Right atrium auricular region (tissue), 2 donors: ENCODE measurements at regions not wholly inside any gene's neighbourhood (a gene's known extent, or its start where the extent isn't known, plus 50 kb on each side); places are given as distances from the start of the nearest gene placed in this dataset.

Experiments used
- DNase-seq: peaks from one replicate; pipeline ENCODE4 v3.0.0-alpha.2; 2019; ENCODE audit warnings: low spot score
- H3K27ac ChIP-seq, 2 donors: fragments of 200-600 bp; sonication (generic); 1 replicate in 1 of 2; 2 replicates in 1 of 2; pipeline ENCODE4 v1.5.1; 2016 to 2019
- H3K27me3 ChIP-seq, 2 donors: fragments of 200-600 bp; sonication (generic); one replicate each; pipeline versions ENCODE4 v1.5.1 to v1.6.0; 2017 to 2019
- H3K36me3 ChIP-seq: fragments of 200-600 bp; sonication (generic); one replicate; pipeline ENCODE4 v1.5.1; 2016
- H3K4me1 ChIP-seq, 2 donors: fragments of 200-600 bp; sonication (generic); one replicate each; pipeline versions ENCODE4 v1.5.1 to v1.6.0; 2017 to 2019
- H3K4me3 ChIP-seq, 2 donors: fragments of 200-600 bp; sonication (generic); 1 replicate in 1 of 2; 2 replicates in 1 of 2; pipeline ENCODE4 v1.5.1; 2017 to 2019; ENCODE audit warnings: mild to moderate bottlenecking in 1 of 2, moderate library complexity in 1 of 2
- H3K9me3 ChIP-seq, 2 donors: fragments of 200-600 bp; sonication (generic); one replicate each; pipeline ENCODE4 v1.5.1; 2019
- TF ChIP-seq, protein P1 (sequence below), 2 donors: fragments of 200-600 bp; sonication (generic); IDR thresholded peaks; one replicate each; pipeline ENCODE4 v1.5.1; 2019; ENCODE audit warnings: antibody characterized with exemption in 2 of 2

DNA sequence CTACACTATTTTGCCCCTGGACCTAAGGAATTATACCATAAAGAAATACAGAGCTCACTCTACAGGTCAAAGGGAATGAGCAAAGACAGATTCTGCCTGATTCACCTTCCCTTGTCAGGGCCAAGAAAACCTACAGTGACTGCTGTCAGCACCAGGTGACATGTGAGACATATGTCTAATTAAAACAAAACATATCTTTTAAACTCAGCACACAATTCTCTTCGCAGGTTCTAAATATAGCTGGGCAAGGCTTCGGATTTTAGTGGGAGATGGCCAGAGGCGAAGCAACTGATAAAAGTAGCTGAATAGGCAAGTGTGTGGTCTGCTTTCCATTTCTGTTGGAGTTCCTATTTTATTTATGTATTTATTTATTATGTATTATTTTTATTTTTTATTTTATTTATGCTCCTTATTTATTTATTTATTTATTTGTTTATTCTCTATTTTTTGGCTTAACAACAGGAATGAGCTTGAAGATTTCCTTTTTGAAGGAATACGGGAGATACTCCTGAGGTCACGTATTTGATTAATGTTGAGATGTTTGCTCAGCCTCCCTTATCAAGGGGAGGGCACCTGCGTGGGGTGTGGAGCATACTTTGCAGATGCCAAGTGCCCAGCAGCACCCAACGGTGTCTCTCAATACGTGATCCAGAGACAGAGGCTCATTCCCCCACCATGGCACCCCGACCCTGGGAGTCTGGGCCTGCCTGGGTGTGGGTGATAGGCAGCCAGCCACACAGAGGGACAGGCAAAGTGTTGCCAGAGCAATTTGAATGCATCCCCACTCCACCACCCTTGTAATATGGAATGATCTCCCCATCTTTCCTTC, 141.8 kb downstream of the RNF152 start:
- TF ChIP-seq, protein P1, sequence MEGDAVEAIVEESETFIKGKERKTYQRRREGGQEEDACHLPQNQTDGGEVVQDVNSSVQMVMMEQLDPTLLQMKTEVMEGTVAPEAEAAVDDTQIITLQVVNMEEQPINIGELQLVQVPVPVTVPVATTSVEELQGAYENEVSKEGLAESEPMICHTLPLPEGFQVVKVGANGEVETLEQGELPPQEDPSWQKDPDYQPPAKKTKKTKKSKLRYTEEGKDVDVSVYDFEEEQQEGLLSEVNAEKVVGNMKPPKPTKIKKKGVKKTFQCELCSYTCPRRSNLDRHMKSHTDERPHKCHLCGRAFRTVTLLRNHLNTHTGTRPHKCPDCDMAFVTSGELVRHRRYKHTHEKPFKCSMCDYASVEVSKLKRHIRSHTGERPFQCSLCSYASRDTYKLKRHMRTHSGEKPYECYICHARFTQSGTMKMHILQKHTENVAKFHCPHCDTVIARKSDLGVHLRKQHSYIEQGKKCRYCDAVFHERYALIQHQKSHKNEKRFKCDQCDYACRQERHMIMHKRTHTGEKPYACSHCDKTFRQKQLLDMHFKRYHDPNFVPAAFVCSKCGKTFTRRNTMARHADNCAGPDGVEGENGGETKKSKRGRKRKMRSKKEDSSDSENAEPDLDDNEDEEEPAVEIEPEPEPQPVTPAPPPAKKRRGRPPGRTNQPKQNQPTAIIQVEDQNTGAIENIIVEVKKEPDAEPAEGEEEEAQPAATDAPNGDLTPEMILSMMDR (IDR thresholded peaks at IDR 0.05): no peak
- peaks cover 0 to 21% of the 10 kb centered on the region in 2 donors for H3K4me1 ChIP-seq
- no peak overlapping the region for H3K4me3 ChIP-seq
- no peaks in the 10 kb centered on the region for H3K36me3 ChIP-seq
- no peak overlapping the region for H3K27ac ChIP-seq
- H3K9me3 ChIP-seq: no peaks in the 10 kb centered on the region
- no peak for DNase-seq
- H3K27me3 ChIP-seq: no peaks in the 10 kb centered on the region

DNA sequence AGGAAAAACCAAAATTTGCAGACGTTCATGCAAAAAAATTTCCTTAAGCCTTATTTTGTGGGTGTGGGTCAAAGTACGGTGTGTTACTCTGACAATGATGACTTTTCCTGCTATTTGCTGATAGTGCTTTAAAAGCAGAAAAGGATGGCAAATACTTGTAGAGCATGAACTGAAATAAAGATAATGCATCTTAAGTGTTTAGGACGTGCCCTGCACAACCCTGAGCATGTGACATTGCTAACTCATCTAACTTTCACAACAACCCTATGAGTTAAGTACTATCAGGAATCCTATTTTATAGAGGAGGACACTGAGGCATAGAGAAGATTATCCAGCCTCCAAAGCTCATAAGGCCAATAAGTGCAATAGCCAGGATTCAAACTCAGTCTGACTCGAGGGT, 143.3 kb downstream of the RNF152 start:
- TF ChIP-seq, protein P1 (IDR thresholded peaks at IDR 0.05): no peak
- Histone ChIP-seq H3K36me3 (no peaks in the 10 kb centered on the region), H3K27me3 (no peaks in the 10 kb centered on the region), H3K4me3 (no peak overlapping the region), H3K27ac (no peak overlapping the region), H3K9me3 (no peaks in the 10 kb centered on the region), H3K4me1 (peaks cover 0 to 23% of the 10 kb centered on the region in 2 donors)
- no peak for DNase-seq

DNA sequence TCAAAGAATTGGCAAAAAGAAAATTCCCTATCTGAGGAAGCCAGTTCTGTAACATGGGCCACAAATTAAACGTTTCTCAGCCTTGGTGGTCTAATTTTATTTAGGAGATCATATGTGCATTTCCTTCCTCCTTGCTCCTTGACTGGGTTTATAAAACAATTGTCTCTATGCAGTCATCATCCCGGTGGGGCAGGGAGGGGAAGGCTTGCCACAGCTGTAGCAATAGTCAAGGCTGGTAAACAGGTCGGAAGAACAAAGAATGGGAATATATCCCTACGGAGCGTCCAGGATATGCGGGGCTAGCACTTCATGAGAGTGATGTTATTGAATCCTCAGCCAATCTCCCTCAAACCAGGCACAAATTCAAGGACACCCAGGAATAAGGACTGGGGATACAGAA, 143.8 kb downstream of the RNF152 start:
- no peaks in the 10 kb centered on the region for H3K27me3 ChIP-seq
- peaks cover 0 to 25% of the 10 kb centered on the region in 2 donors for H3K4me1 ChIP-seq
- TF ChIP-seq, protein P1 (IDR thresholded peaks at IDR 0.05): no peak
- no peaks in the 10 kb centered on the region for H3K9me3 ChIP-seq
- no peaks in the 10 kb centered on the region for H3K36me3 ChIP-seq
- DNase-seq: no peak
- H3K4me3 ChIP-seq: no peak overlapping the region
- H3K27ac ChIP-seq: no peak overlapping the region

DNA sequence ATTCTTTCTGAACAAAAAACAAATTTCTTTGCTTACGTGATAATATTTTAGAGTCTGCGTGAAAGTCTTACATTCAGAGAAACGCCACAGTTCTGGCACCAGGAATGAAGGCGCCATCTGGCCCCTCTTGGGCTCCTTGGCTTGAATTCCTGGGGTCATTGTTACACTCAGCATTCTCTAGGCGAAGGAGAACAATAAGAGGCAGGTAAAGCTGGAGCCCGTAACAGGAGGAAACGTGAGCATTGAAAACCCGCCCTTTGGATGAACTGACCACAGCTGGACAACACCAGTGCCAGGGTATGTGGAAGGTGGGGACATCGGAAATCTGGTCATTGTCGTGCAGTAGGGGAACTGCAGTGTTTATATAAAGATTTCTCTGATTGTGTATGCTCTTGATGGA, 144.8 kb downstream of the RNF152 start:
- no peaks in the 10 kb centered on the region for H3K9me3 ChIP-seq

DNA sequence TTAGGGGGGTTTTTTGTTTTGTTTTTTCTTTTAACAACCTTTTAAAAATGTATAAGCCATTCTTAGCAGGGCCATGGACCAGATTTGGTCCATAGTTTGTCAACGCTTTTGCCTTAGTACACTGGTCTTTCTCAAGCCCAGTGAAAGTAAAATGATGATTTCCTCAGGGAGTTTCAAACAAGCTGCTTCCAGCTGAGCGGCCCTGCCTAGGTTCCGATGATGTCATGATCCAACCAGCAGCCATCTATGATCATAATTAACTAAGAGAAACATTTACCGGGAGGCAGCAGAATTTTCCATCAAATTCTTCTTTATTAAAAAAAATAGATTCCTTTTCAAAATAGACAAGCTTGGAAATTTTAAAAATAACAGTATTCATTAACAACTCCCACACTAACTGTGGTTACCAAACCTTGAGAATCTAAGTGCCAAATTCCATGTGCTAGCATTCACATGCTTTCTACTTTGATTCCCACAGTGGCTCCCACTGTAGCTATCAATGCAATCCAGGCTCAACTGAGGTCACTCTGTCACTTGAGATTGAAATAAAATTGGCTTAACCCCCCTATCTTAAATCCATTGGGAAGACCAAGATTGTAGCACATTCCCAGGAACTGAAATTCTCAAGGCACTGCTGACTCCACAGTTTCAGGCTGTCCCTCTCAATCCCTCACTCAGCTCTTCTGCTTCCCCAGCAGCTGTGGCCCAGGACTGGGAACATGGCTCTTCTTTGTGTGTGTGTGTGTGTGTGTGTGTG, 148.9 kb downstream of the RNF152 start:
- TF ChIP-seq, protein P1 (IDR thresholded peaks at IDR 0.05): no peak
- Histone ChIP-seq H3K36me3 (no peaks in the 10 kb centered on the region), H3K4me3 (no peak overlapping the region), H3K27me3 (no peaks in the 10 kb centered on the region), H3K9me3 (no peaks in the 10 kb centered on the region), H3K27ac (peak overlapping the region; percentile 72 to 80), H3K4me1 (peaks cover 0 to 22% of the 10 kb centered on the region in 2 donors)
- peak; percentile 74 for DNase-seq

More for the DNA sequence above, 144.8 kb downstream of the RNF152 start:
- TF ChIP-seq, protein P1 (IDR thresholded peaks at IDR 0.05): no peak
- no peak overlapping the region for H3K27ac ChIP-seq
- no peaks in the 10 kb centered on the region for H3K36me3 ChIP-seq
- H3K4me3 ChIP-seq: no peak overlapping the region
- peaks cover 0 to 22% of the 10 kb centered on the region in 2 donors for H3K4me1 ChIP-seq
- no peak for DNase-seq
- H3K27me3 ChIP-seq: no peaks in the 10 kb centered on the region
